Smooth muscle cell of the brain vasculature (primary cell): ENCODE measurements at regions not wholly inside any gene's neighbourhood (a gene's known extent, or its start where the extent isn't known, plus 50 kb on each side); places are given as distances from the start of the nearest gene placed in this dataset.

Source experiments
- DNase-seq: peaks from one replicate; pipeline ENCODE4 v3.0.0-alpha.2; 2012; ENCODE audit warnings: low read depth, low spot score

- DNase-seq = no peak
These were observed 79.1 kb downstream of the INHBB start for GRCh38 chr2:120425014-120425413.

- no peak for DNase-seq
These were observed 82.8 kb downstream of the INHBB start for GRCh38 chr2:120428748-120429147.

GRCh38 chr2:120429586-120430500 is 83.9 kb downstream of the INHBB start:
- no peak for DNase-seq

GRCh38 chr2:120430501-120430830 is 84.5 kb downstream of the INHBB start:
- DNase-seq = no peak

- DNase-seq = no peak
These were observed 85.0 kb downstream of the INHBB start for GRCh38 chr2:120430957-120431356.

- no peak for DNase-seq
These were observed 85.7 kb downstream of the INHBB start for GRCh38 chr2:120431386-120432292.

- DNase-seq = no peak
These were observed 86.5 kb downstream of the INHBB start for GRCh38 chr2:120432293-120432975.

GRCh38 chr2:120432976-120433815 is 87.3 kb downstream of the INHBB start:
- DNase-seq = no peak

- DNase-seq = no peak
These were observed 87.9 kb downstream of the INHBB start for GRCh38 chr2:120433816-120434290.

- DNase-seq = no peak
These were observed 88.8 kb downstream of the INHBB start for GRCh38 chr2:120434492-120435308.

GRCh38 chr2:120435671-120436459 is 89.9 kb downstream of the INHBB start:
- no peak for DNase-seq

- no peak for DNase-seq
These were observed 90.5 kb downstream of the INHBB start for GRCh38 chr2:120436460-120436739.

GRCh38 chr2:120436885-120437603 is 91.1 kb downstream of the INHBB start:
- no peak for DNase-seq

- DNase-seq = no peak
These were observed 91.7 kb downstream of the INHBB start for GRCh38 chr2:120437604-120438000.

GRCh38 chr2:120438301-120439066 is 92.5 kb downstream of the INHBB start:
- no peak for DNase-seq

- no peak for DNase-seq
These were observed 93.1 kb downstream of the INHBB start for GRCh38 chr2:120439067-120439368.

GRCh38 chr2:120439637-120440384 is 93.9 kb downstream of the INHBB start:
- no peak for DNase-seq
